Osteoblast (primary cell): ENCODE measurements at regions not wholly inside any gene's neighbourhood (a gene's known extent, or its start where the extent isn't known, plus 50 kb on each side); places are given as distances from the start of the nearest gene placed in this dataset.
A peak's percentile ranks its signal among the peaks of the same experiment; 100 is the strongest.

Source experiments
- DNase-seq: peaks from one replicate; pipeline ENCODE4 v3.0.0; 2011; ENCODE audit warnings: low spot score, mixed read lengths; ENCODE audit not compliant: insufficient read length; ENCODE audit errors: missing footprints
- H2AFZ ChIP-seq: 2 replicates; pipeline ENCODE4 v1.6.0; 2011; ENCODE audit warnings: mild to moderate bottlenecking, low read length
- H3K27ac ChIP-seq: 2 replicates; pipeline ENCODE4 v1.5.1; 2011; ENCODE audit warnings: mild to moderate bottlenecking, low read depth, low read length, moderate library complexity
- H3K27me3 ChIP-seq: 2 replicates; pipeline ENCODE4 v1.6.0; 2012; ENCODE audit warnings: mild to moderate bottlenecking, control low read depth, inconsistent platforms, low read length, moderate library complexity; ENCODE audit not compliant: insufficient read depth
- H3K36me3 ChIP-seq: 2 replicates; pipeline ENCODE4 v1.5.1; 2011; ENCODE audit warnings: mild to moderate bottlenecking, low read length, control low read depth, moderate library complexity; ENCODE audit not compliant: insufficient read depth
- H3K4me1 ChIP-seq: 2 replicates; pipeline ENCODE4 v1.5.1; 2011; ENCODE audit warnings: mild to moderate bottlenecking, low read length, control low read depth, moderate library complexity; ENCODE audit not compliant: insufficient read depth
- H3K4me2 ChIP-seq: 2 replicates; pipeline ENCODE4 v1.6.0; 2011; ENCODE audit warnings: mild to moderate bottlenecking, low read length; ENCODE audit not compliant: insufficient read depth
- H3K4me3 ChIP-seq: fragments of 200-600 bp; sonication (generic); 3 replicates; pipeline ENCODE4 v1.5.1; 2012; ENCODE audit warnings: mild to moderate bottlenecking, low read length, inconsistent platforms; ENCODE audit not compliant: insufficient read depth
- H3K79me2 ChIP-seq: 2 replicates; pipeline ENCODE4 v1.6.0; 2012; ENCODE audit warnings: mild to moderate bottlenecking, low read length, control low read depth, inconsistent platforms; ENCODE audit not compliant: insufficient read depth
- H3K9me3 ChIP-seq: 2 replicates; pipeline ENCODE4 v1.5.1; 2011; ENCODE audit warnings: low read depth, low read length, control low read depth
- H4K20me1 ChIP-seq: 2 replicates; pipeline ENCODE4 v1.6.0; 2012; ENCODE audit warnings: mild to moderate bottlenecking, low read length, control low read depth; ENCODE audit not compliant: insufficient read depth
- TF ChIP-seq, protein P1 (sequence below): IDR thresholded peaks from 2 replicates; pipeline ENCODE4 v1.5.1; 2011; ENCODE audit warnings: mild to moderate bottlenecking, low read depth, low read length, moderate library complexity; ENCODE audit errors: extremely low read depth

DNA sequence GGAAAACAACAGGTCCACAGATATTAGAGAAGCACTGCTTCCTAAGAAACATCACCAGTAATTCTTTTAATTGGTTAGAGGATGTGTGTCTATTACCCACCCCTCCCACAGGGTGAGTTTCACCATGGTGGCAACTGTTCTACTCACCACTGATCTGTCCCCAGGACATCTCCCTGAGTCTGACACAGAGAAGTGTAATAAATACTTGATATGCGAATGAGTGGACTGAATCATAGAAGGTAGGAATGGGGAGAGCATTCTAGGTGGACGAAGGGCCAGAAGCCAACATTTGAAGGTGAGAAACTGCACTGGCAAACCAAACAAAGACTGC, 452.7 kb upstream of the PROK2 start:
- peaks cover 16% of the 10 kb centered on the region for H3K4me1 ChIP-seq
- H3K27ac ChIP-seq = no peak overlapping the region

DNA sequence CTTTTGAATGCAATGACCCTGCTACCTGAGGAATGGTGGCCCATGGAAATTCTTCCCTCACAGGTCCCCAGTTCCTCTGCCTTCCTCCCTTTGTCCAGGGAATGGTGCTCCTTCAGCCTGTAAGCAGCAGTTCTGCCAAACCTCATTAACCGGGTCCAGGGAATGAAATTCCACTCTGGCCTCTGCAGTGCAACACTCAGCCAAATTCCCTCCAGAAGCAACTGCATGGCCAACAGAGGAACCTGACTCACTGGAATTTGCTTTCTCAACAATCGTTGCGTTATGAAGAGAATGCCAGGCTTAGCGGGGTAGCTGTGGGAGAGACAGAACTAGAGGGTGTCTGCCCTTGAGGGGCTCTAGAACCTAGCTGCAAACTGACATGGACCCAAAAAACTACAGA, 449.4 kb upstream of the PROK2 start:
- H3K36me3 ChIP-seq = no peaks in the 10 kb centered on the region

More for the DNA sequence above, 452.7 kb upstream of the PROK2 start:
- no peaks in the 10 kb centered on the region for H3K9me3 ChIP-seq
- H2AFZ ChIP-seq = no peak overlapping the region
- H3K4me2 ChIP-seq = no peak overlapping the region
- no peaks in the 10 kb centered on the region for H4K20me1 ChIP-seq
- H3K4me3 ChIP-seq = no peak overlapping the region
- H3K36me3 ChIP-seq = no peaks in the 10 kb centered on the region
- TF ChIP-seq, protein P1, sequence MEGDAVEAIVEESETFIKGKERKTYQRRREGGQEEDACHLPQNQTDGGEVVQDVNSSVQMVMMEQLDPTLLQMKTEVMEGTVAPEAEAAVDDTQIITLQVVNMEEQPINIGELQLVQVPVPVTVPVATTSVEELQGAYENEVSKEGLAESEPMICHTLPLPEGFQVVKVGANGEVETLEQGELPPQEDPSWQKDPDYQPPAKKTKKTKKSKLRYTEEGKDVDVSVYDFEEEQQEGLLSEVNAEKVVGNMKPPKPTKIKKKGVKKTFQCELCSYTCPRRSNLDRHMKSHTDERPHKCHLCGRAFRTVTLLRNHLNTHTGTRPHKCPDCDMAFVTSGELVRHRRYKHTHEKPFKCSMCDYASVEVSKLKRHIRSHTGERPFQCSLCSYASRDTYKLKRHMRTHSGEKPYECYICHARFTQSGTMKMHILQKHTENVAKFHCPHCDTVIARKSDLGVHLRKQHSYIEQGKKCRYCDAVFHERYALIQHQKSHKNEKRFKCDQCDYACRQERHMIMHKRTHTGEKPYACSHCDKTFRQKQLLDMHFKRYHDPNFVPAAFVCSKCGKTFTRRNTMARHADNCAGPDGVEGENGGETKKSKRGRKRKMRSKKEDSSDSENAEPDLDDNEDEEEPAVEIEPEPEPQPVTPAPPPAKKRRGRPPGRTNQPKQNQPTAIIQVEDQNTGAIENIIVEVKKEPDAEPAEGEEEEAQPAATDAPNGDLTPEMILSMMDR = no peak
- DNase-seq = no peak
- H3K27me3 ChIP-seq = no peaks in the 10 kb centered on the region
- no peaks in the 10 kb centered on the region for H3K79me2 ChIP-seq

DNA sequence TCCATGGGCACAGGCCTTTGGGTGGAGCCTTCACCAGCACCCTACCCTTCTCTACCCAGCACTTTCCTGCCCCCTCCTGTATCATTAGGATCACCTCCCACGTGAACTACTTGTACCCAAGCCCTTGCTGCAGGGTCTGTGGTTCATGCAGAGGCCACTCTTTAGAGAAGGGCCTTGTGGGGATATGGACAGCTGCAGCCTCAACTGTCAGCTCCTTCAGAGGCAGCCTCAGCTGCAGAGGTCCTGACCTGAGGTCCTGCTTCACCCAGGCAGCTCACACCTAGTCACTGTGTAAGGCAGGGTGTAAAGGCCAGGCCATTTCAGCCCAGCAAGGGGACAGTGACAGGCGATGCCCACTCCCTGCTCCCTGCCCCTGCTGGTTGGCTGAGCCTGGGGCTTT, 448.6 kb upstream of the PROK2 start:
- TF ChIP-seq, protein P1 = no peak
- peaks cover 16% of the 10 kb centered on the region for H3K4me1 ChIP-seq
- no peak for DNase-seq

More for the DNA sequence above, 449.4 kb upstream of the PROK2 start:
- peak overlapping the region; percentile 22 for H3K4me2 ChIP-seq
- no peaks in the 10 kb centered on the region for H4K20me1 ChIP-seq
- TF ChIP-seq, protein P1 = no peak
- no peak overlapping the region for H2AFZ ChIP-seq
- peaks cover 16% of the 10 kb centered on the region for H3K4me1 ChIP-seq
- H3K4me3 ChIP-seq = no peak overlapping the region
- H3K9me3 ChIP-seq = no peaks in the 10 kb centered on the region
- DNase-seq = peak; percentile 91
- no peaks in the 10 kb centered on the region for H3K79me2 ChIP-seq
- no peak overlapping the region for H3K27ac ChIP-seq
- no peaks in the 10 kb centered on the region for H3K27me3 ChIP-seq

DNA sequence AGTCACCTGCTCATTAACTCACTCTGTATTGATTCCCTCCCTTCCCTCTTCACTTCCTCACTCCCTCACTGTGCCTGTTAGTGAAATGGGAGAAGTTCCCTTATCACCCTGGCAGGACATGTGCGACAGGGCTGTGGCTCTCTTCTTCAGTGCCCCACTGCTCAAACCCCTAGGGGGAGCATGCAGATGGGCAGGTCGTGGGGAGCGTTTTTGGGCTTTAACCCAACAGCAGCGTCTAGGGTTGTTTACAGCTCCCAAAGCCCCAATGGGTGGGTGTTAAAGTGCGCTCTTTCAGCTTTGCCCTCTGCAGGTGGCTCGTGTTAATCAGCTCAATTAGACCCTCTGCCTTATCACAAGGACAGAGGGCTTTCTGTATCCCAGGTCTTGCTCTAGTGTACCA, 447.8 kb upstream of the PROK2 start:
- DNase-seq = no peak
- no peak overlapping the region for H3K4me2 ChIP-seq
- TF ChIP-seq, protein P1 = no peak
- peaks cover 20% of the 10 kb centered on the region for H3K4me1 ChIP-seq
- H3K4me3 ChIP-seq = no peak overlapping the region
- H3K27ac ChIP-seq = no peak overlapping the region
- no peaks in the 10 kb centered on the region for H3K36me3 ChIP-seq
- H3K79me2 ChIP-seq = no peaks in the 10 kb centered on the region
- H3K27me3 ChIP-seq = no peaks in the 10 kb centered on the region
- H2AFZ ChIP-seq = no peak overlapping the region
- no peaks in the 10 kb centered on the region for H4K20me1 ChIP-seq
- H3K9me3 ChIP-seq = no peaks in the 10 kb centered on the region

More for the DNA sequence above, 448.6 kb upstream of the PROK2 start:
- Histone ChIP-seq H2AFZ (no peak overlapping the region), H3K27me3 (no peaks in the 10 kb centered on the region), H3K79me2 (no peaks in the 10 kb centered on the region), H4K20me1 (no peaks in the 10 kb centered on the region), H3K4me2 (no peak overlapping the region), H3K27ac (no peak overlapping the region), H3K36me3 (no peaks in the 10 kb centered on the region), H3K9me3 (no peaks in the 10 kb centered on the region), H3K4me3 (no peak overlapping the region)
